ENCODE measurements at regions not wholly inside any gene's neighbourhood (a gene's known extent, or its start where the extent isn't known, plus 50 kb on each side); places are given as distances from the start of the nearest gene placed in this dataset.

DNA sequence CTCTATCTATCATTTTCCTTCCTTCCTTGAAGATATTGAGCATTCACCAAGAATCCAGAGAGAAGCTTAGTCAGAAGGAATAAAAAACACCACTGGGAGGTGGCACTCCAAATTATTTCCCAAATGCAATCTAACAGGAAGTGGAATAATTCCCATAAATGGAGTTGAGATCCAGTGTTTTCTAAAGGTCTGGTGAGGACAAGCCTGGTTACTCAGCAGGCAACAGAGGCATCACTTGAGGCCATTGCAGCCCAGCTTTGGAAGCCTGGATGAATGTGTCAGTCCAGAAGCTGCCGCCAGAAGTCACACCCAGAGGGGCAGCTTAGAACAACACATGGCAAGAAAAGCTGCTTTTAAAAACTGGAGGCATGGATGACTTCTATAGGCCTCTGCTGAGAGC is 288.9 kb upstream of the KLF6 start:
- in situ Hi-C loops (cut with MboI) = no loop called here
- CTCF ChIA-PET (ENCODE audit: low intra/inter-chr PET ratio) = no interaction called here

DNA sequence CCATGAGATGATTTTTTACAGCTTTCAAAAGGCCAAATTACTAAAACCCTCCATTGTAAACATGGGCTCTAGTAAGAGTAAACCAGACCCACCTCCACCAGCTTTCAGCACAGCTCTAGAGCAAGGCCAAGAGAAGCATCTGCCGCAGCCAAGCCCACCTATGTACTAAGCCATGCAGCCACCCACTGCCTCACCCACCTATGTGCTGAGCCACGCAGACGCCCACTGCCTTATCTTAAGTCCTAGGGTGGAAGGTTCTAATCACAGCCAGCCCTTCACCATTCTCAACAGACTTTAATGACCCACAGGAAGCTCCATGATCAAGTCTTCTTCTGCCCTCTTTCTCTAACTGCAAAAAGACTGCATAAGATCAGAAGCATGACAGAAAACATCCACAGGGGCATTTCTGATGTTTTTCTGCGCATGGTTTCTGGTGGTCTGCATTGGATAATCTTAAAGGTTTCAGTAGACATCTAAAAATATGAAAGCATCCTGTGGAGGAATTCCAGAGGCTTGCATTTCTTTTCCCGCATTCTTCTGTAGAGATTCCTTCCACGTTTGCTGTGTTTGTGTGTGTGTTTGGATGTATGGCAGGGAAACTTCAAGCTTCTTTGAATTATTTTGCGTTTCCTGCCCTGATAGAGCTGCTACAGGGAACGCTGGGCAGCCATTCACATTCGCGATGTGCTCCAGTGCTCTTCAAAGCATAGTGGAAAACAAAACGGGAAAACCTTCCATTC is 286.1 kb upstream of the KLF6 start:
- BruUV-seq (replicated peaks) = no TSS peak
- H4K20me1 ChIP-seq (replicated peaks; ENCODE audit: control insufficient read depth, insufficient read depth, low read length) = no peaks in the 10 kb centered on the region
- no peak for DNase-seq (ENCODE audit: extremely low read depth in 1 of 4, low spot score in 3 of 4)
- no peaks in the 10 kb centered on the region for H3K9me1 ChIP-seq (ENCODE audit: control insufficient read depth, insufficient read depth, low read length)
- 1% methylated on average over 11 of the region's 11 CpGs for WGBS (ENCODE audit: insufficient coverage, low coverage, missing lambda C conversion rate)
- H3K9me3 ChIP-seq (replicated peaks; ENCODE audit: control insufficient read depth, insufficient read depth, low read depth, low read length) = no peaks in the 10 kb centered on the region
- H3K36me3 ChIP-seq (ENCODE audit: control insufficient read depth, insufficient read depth, low read length) = no peaks in the 10 kb centered on the region
- no peak overlapping the region for H2AFZ ChIP-seq (ENCODE audit: low read depth, low read length)
- POLR2A ChIA-PET = interaction anchor here (1.3 kb wide), 1 partner anchor 12 kb away, joined by 4 read pairs; no protein-coding TSS in a partner anchor
- intact Hi-C loops (cut with micrococcal nuclease) (no loop called here), in situ Hi-C loops (cut with MboI) (no loop called here)
- FAIRE-seq = no peak
- H3K4me1 ChIP-seq (replicated peaks in 1 of 2; ENCODE audit: control insufficient read depth in 2 of 2, insufficient read depth in 2 of 2, low read length in 2 of 2) = no peaks in the 10 kb centered on the region; a peak in 1 of 5 replicates
- no peaks in the 10 kb centered on the region for H3K79me2 ChIP-seq (ENCODE audit: control insufficient read depth, insufficient read depth, low read length)
- H3K27ac ChIP-seq (ENCODE audit: extremely low read depth, low read depth, low read length) = no peak overlapping the region
- H3K4me3 ChIP-seq = no peak overlapping the region
- H3K27me3 ChIP-seq (ENCODE audit: control insufficient read depth in 2 of 2, insufficient read depth in 2 of 2, low read length in 2 of 2) = peaks cover 6 to 26% of the 10 kb centered on the region in 2 experiments; a peak in 4 of 5 replicates
- H3K9ac ChIP-seq (ENCODE audit: insufficient read depth in 1 of 2, low read depth in 2 of 2, low read length in 2 of 2) = no peak overlapping the region
- CTCF ChIA-PET (ENCODE audit: low intra/inter-chr PET ratio) = no interaction called here
- no peak for ATAC-seq
- no peak overlapping the region for H3K4me2 ChIP-seq (ENCODE audit: insufficient read depth, low read length)
- TF ChIP-seq SPI1 (IDR thresholded peaks at IDR 0.05; ENCODE audit: borderline replicate concordance, low read depth, low read length) = no peak
- TF ChIP-seq, protein P1, sequence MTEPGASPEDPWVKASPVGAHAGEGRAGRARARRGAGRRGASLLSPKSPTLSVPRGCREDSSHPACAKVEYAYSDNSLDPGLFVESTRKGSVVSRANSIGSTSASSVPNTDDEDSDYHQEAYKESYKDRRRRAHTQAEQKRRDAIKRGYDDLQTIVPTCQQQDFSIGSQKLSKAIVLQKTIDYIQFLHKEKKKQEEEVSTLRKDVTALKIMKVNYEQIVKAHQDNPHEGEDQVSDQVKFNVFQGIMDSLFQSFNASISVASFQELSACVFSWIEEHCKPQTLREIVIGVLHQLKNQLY (CRISPR knock-in tag; conservative IDR thresholded peaks at IDR 0.05) = no peak
- TF ChIP-seq, protein P2, sequence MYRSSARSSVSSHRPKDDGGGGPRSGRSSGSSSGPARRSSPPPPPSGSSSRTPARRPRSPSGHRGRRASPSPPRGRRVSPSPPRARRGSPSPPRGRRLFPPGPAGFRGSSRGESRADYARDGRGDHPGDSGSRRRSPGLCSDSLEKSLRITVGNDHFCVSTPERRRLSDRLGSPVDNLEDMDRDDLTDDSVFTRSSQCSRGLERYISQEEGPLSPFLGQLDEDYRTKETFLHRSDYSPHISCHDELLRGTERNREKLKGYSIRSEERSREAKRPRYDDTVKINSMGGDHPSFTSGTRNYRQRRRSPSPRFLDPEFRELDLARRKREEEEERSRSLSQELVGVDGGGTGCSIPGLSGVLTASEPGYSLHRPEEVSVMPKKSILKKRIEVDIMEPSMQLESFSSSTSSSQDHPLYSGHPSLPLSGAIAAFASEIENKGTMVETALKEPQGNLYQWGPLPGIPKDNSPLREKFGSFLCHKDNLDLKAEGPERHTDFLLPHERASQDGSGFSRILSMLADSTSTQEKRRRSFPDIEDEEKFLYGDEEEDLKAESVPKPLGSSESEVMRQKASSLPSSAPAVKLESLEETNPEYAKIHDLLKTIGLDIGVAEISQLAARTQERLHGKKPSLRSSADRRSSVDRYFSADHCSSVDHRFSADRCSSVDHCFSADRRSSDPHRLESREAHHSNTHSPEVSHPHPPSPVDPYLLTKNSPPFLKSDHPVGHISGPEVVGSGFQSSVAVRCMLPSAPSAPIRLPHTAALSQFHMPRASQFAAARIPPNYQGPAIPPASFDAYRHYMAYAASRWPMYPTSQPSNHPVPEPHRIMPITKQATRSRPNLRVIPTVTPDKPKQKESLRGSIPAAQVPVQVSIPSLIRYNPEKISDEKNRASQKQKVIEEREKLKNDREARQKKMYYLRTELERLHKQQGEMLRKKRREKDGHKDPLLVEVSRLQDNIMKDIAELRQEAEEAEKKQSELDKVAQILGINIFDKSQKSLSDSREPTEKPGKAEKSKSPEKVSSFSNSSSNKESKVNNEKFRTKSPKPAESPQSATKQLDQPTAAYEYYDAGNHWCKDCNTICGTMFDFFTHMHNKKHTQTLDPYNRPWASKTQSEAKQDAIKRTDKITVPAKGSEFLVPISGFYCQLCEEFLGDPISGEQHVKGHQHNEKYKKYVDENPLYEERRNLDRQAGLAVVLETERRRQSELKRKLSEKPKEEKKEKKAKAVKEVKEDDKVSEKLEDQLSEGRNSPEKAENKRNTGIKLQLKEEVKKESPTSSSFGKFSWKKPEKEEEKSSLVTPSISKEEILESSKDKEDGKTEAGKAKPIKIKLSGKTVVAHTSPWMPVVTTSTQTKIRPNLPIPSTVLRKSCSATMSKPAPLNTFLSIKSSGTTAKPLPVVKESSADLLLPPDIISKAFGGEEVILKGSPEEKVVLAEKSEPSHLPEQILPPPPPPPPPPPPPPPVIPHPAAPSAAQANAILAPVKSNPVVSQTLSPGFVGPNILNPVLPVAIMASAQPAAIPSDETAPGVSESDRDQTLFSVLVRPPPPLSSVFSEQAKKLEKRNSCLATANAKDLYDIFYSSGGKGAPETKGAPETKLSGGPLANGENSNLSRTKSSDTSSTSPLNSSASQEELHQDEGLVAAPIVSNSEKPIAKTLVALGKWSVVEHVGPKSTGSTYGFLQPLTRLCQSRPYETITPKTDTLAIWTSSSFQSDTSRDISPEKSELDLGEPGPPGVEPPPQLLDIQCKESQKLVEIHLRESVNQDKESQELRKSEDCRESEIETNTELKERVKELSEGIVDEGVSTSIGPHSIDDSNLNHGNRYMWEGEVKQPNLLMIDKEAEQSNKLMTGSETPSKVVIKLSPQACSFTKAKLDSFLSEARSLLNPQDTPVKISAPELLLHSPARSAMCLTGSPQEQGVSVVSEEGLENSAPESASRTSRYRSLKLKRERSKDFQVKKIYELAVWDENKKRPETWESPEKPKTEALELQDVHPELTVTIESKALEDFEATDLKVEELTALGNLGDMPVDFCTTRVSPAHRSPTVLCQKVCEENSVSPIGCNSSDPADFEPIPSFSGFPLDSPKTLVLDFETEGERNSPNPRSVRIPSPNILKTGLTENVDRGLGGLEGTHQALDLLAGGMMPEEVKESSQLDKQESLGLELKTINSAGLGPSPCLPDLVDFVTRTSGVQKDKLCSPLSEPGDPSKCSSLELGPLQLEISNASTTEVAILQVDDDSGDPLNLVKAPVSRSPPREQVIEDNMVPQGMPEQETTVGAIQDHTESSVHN (IDR thresholded peaks at IDR 0.05; ENCODE audit: borderline replicate concordance in 1 of 2, low read depth in 1 of 2) = no peak

More for the DNA sequence above, 288.9 kb upstream of the KLF6 start:
- Histone ChIP-seq H3K4me1 (replicated peaks in 1 of 2; ENCODE audit: control insufficient read depth in 2 of 2, insufficient read depth in 2 of 2, low read length in 2 of 2) (no peaks in the 10 kb centered on the region), H4K20me1 (replicated peaks; ENCODE audit: control insufficient read depth, insufficient read depth, low read length) (no peaks in the 10 kb centered on the region), H3K9ac (ENCODE audit: insufficient read depth in 1 of 2, low read depth in 2 of 2, low read length in 2 of 2) (no peak overlapping the region), H2AFZ (ENCODE audit: low read depth, low read length) (no peak overlapping the region), H3K4me3 (no peak overlapping the region), H3K4me2 (ENCODE audit: insufficient read depth, low read length) (no peak overlapping the region), H3K36me3 (ENCODE audit: control insufficient read depth, insufficient read depth, low read length) (no peaks in the 10 kb centered on the region), H3K79me2 (ENCODE audit: control insufficient read depth, insufficient read depth, low read length) (no peaks in the 10 kb centered on the region), H3K27ac (ENCODE audit: extremely low read depth, low read depth, low read length) (no peak overlapping the region), H3K27me3 (ENCODE audit: control insufficient read depth in 2 of 2, insufficient read depth in 2 of 2, low read length in 2 of 2) (peaks cover 6 to 32% of the 10 kb centered on the region in 2 experiments; a peak in 4 of 5 replicates), H3K9me1 (ENCODE audit: control insufficient read depth, insufficient read depth, low read length) (no peaks in the 10 kb centered on the region), H3K9me3 (replicated peaks; ENCODE audit: control insufficient read depth, insufficient read depth, low read depth, low read length) (no peaks in the 10 kb centered on the region)
- no peak for DNase-seq (ENCODE audit: extremely low read depth in 1 of 4, low spot score in 3 of 4)
- FAIRE-seq = no peak
- no peak for TF ChIP-seq MIER1 (IDR thresholded peaks at IDR 0.05; ENCODE audit: low read depth)
- no peak for TF ChIP-seq HSF4 (CRISPR knock-in tag; IDR thresholded peaks at IDR 0.05; ENCODE audit: borderline replicate concordance)
- TF ChIP-seq SRF (CRISPR knock-in tag; IDR thresholded peaks at IDR 0.05) = no peak
- TF ChIP-seq SIRT6 (IDR thresholded peaks at IDR 0.05; ENCODE audit: low read depth, low read length) = no peak
- no peak for TF ChIP-seq CBX8 (IDR thresholded peaks at IDR 0.05; ENCODE audit: borderline replicate concordance, extremely low read depth, low read depth, low read length, poor library complexity, severe bottlenecking)
- intact Hi-C loops (cut with micrococcal nuclease) = no loop called here
- POLR2A ChIA-PET = interaction anchor here (0.6 kb wide), 1 partner anchor 22 kb away, joined by 3 read pairs; no protein-coding TSS in a partner anchor
- ATAC-seq = no peak
- WGBS (ENCODE audit: insufficient coverage, low coverage, missing lambda C conversion rate) = 0% methylated on average over 1 of the region's 1 CpG
- BruUV-seq (replicated peaks) = no TSS peak

Data from K562 (cell line).